ENCODE measurements at regions not wholly inside any gene's neighbourhood (a gene's known extent, or its start where the extent isn't known, plus 50 kb on each side); places are given as distances from the start of the nearest gene placed in this dataset.

DNA sequence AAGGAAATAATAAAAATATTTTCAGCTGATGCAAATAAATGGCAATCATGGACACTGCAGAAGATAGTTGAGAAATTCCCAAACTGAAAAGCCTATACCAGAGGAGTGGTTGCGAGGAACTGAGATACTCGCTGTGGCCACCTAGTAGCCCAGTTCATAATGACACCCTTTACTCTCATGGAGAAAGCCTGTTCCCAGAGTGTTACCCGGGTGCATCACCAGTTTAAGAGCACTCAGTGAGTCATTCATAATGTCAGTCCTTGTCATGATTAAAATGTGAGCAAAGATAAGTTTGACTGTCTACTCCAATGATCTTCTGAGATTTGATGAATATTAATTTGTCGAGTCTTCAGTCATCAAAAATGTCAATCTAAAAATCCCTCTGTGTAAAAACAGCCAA lies 138.4 kb upstream of the LRRC3B start:
- TF ChIP-seq, protein P1, sequence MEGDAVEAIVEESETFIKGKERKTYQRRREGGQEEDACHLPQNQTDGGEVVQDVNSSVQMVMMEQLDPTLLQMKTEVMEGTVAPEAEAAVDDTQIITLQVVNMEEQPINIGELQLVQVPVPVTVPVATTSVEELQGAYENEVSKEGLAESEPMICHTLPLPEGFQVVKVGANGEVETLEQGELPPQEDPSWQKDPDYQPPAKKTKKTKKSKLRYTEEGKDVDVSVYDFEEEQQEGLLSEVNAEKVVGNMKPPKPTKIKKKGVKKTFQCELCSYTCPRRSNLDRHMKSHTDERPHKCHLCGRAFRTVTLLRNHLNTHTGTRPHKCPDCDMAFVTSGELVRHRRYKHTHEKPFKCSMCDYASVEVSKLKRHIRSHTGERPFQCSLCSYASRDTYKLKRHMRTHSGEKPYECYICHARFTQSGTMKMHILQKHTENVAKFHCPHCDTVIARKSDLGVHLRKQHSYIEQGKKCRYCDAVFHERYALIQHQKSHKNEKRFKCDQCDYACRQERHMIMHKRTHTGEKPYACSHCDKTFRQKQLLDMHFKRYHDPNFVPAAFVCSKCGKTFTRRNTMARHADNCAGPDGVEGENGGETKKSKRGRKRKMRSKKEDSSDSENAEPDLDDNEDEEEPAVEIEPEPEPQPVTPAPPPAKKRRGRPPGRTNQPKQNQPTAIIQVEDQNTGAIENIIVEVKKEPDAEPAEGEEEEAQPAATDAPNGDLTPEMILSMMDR (IDR thresholded peaks at IDR 0.05; ENCODE audit: extremely low read depth in 1 of 2, insufficient read depth in 1 of 2, low read depth in 1 of 2, low read length in 2 of 2), result no peak
- no peak for TF ChIP-seq EZH2 (IDR thresholded peaks at IDR 0.05; ENCODE audit: borderline replicate concordance, low read depth, low read length, severe bottlenecking)
- no peak for TF ChIP-seq POLR2A (IDR thresholded peaks at IDR 0.05; ENCODE audit: low read depth, low read length)
- TF ChIP-seq POLR2AphosphoS5 (IDR thresholded peaks at IDR 0.05; ENCODE audit: insufficient read depth, low read depth, low read length), result no peak
- TF ChIP-seq MYC (IDR thresholded peaks at IDR 0.05; ENCODE audit: low read depth, low read length), result no peak
- TF ChIP-seq JUN (IDR thresholded peaks at IDR 0.05; ENCODE audit: borderline replicate concordance, insufficient read depth, insufficient read length, low read depth), result no peak
- TF ChIP-seq, protein P2, sequence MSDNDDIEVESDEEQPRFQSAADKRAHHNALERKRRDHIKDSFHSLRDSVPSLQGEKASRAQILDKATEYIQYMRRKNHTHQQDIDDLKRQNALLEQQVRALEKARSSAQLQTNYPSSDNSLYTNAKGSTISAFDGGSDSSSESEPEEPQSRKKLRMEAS (IDR thresholded peaks at IDR 0.05; ENCODE audit: insufficient read depth, insufficient read length), result no peak

All from endothelial cell of umbilical vein (primary cell).